Activated CD4-positive, alpha-beta T cell treated with anti-CD3 and anti-CD28 coated beads, Interleukin-2, amount 50 U/mL, for 48 hours (primary cell): ENCODE measurements at regions not wholly inside any gene's neighbourhood (a gene's known extent, or its start where the extent isn't known, plus 50 kb on each side); places are given as distances from the start of the nearest gene placed in this dataset.
A peak's percentile ranks its signal among the peaks of the same experiment; 100 is the strongest.
"Not testable (repeated sequence)": the region's sequence is repeated elsewhere in the genome, so short reads cannot be mapped to it uniquely, and the experiment has no call there.

ENCODE experiments used
- DNase-seq, 2 experiments: peaks; one replicate each; pipeline ENCODE4 v3.0.0-alpha.2; 2020

GRCh38 chr7:10355816-10356215, 617.9 kb upstream of the PHF14 start:
- no peak for DNase-seq

- DNase-seq = no peak
These were observed 613.6 kb upstream of the PHF14 start for GRCh38 chr7:10360050-10360449.

GRCh38 chr7:10401793-10402192, 571.9 kb upstream of the PHF14 start:
- no peak for DNase-seq

DNA sequence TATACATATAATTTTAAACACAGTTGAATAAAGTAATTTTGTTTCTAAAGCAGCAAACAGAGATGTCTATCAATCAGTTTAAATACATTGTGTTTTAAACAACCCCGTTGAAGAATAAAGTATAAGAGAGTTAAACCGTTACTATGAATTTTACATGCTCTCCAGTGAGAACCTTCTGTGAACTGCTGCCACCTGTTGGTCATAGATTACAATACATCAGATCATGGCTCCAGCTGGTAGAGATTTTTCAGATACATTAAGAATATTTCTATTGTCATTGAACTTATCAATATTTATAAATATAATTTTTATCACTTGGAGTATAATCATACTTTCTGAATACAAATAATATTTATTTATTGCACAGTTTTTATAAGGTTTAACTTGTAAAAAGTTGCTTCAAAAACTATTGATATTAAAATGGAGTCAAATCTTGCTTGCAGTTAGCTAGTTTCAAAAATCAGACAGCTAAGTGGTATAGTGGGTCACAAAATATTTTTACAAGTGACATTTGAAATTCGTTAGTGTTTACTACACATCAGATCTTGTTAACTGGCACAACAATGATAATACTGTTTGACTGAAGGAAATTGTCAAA, 561.2 kb upstream of the PHF14 start:
- DNase-seq = peak in 1 of 2 experiments; percentile 8

DNA sequence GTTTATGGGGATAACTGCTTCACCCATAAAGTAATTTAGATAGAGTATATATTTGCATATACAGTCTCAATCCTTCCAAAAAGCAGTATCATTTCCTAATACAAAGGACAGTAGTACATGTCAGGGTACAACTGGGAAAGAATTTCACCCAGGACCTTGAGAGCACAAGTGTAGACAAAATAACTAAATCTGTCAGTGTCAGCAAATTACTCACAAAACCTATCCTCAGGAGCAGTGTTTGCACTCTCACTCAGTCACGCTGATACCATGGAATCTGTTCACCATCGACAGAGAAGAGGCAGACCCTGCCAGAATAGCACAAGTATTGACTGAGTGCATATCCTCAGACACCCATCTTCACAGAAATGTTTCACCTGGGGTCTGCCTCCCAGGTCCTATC, 554.7 kb upstream of the PHF14 start:
- DNase-seq = no peak

DNA sequence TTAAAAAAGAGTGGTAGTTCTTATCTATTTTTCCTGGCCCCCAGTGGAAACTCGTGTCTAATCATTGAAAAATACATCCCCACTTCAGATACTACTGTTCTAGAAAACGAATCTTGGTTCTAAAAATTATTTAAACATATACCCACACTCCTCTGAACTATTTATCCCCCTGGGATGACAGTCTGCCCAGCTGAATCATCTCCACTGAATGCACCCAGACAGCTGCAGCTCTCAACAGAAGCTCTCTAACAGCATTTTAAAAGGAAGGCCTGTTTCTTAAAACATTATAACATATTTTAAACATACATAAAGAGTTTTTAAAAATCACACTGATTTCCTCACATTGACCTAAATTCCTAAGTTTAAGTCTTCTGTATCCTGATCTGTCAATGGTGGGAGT, 544.6 kb upstream of the PHF14 start:
- DNase-seq = no peak

GRCh38 chr7:10429511-10429910, 544.2 kb upstream of the PHF14 start:
- no peak for DNase-seq

- DNase-seq = no peak
These were observed 537.4 kb upstream of the PHF14 start for GRCh38 chr7:10436302-10436701.

DNA sequence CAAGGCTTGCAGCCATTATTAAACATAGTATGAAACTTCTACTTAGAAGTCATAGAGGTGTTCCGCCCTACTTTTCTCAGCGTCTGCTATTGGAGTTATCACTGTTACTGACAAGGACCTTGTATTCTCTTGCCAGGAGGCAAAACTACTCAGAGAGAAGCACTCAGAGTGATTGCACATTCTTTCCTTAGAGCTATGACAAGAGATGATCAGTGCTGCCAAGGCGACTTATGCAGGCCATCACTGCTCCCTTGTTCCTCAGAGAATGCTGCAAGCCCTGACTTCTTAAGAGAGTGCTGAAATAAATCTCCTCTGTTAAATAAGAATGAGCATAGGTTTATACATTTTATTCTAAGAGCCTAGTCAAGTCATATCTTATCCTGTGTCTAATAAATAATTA, 534.6 kb upstream of the PHF14 start:
- no peak for DNase-seq

DNA sequence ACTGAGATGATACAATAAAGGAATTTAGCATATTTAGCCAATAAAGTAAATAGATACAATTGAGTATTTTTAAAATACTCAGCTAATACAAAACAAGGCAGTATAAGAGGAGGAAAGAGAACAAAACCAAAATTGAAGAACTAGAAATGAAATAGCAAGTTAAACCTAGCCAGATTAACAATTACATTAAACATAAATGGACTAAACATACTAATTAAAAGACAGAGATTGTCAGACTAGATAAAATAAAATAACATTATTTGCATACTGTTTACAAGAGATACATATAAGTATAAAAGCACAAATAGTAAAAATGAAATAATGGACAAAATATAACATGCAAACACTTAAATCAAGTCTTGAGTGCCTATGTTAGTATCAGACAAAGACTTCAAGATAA, 517.7 kb upstream of the PHF14 start:
- DNase-seq = no peak

DNA sequence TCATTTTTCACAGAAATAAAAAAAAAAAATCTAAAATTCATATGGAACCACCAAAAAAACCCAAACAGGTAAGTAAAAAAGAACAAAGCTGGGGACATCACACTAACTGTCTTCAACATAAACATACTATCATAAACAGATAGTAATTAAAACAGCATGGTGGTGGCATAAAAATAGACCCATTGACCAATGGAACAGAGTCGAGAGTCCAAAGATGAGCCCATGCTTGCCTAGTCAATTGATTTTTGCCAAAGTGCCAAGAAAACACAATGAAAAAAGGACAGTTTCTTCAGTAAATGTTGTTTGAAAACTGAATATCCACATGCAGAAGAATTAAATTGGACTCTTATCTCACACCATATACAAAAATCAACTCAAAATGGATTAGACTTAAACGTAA, 513.2 kb upstream of the PHF14 start:
- DNase-seq = no peak

DNA sequence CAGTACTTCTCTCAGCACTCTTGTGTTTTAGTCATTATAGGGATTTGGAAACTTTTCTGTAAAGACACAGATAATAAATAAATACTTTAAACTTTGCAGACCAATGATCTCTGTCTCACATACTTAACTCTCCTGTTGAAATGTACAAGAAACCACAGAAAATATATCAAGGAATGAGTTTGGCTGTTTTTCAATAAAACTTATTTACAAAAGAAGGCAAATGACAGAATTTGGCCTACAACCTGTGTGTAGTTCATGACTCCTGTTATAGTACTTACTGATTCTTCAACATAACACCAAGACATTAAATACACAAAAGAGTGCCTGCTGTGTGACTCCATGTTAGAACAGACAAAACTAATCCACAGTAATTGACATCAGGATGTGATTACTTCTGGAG, 510.0 kb upstream of the PHF14 start:
- DNase-seq = no peak

- not testable (repeated sequence) for DNase-seq
These were observed 508.1 kb upstream of the PHF14 start for GRCh38 chr7:10465536-10465935.

- DNase-seq = no peak
These were observed 504.8 kb upstream of the PHF14 start for GRCh38 chr7:10468908-10469307.

DNA sequence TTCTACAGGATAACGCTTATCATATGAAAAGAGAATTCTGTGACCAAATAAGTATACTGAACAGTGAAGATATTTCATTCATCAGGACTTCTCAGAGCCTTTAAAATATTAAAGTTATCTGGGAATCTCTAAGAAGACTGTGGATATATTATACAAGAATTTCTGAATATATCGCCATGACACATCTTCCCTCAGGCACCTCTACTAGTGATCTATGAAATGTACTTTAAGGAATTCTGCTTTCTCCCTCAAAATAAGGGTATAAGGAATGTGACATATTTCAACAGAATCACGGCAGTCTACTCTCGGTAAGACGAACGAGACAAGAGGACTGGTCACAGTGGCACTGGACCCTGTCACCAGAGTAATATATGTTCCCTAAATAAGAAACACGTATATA, 504.2 kb upstream of the PHF14 start:
- no peak for DNase-seq

DNA sequence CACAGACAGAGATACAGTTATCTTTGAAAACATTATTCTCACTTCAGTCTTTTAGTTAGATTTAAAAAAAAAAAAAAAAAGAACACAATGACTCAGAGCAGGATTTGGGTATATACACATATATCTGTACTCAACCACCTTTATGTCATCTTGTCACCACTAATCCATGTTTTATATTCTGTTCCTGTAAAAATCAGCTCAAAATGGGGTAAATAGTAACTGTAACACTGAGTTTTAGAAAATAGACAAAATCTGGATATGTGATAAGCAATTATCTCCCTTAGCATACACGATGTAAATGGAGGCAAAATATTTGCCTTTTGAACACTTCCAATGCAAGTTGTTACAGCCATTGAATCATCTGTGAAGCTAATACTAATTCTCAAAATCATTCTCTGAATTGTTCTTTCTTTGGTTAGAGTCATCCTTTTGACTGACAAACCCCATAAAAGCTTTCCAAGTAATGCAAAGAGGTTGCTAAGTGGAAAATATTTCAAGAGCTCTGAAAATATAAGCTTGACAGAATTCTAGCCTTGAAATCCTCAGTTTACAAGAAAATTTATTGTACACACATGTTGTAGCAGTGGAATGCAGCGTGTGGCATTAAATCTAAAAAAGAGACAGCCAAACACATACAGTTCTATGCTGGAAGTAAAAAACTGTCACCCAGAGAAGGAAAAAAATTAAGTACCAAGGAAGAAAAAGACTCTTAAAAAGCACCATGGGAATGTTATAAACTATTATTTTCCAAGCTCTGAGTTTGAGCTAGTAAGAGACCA, 502.2 kb upstream of the PHF14 start:
- no peak for DNase-seq

- DNase-seq = no peak
These were observed 501.6 kb upstream of the PHF14 start for GRCh38 chr7:10472115-10472514.

- no peak for DNase-seq
These were observed 500.1 kb upstream of the PHF14 start for GRCh38 chr7:10473569-10473968.

DNA sequence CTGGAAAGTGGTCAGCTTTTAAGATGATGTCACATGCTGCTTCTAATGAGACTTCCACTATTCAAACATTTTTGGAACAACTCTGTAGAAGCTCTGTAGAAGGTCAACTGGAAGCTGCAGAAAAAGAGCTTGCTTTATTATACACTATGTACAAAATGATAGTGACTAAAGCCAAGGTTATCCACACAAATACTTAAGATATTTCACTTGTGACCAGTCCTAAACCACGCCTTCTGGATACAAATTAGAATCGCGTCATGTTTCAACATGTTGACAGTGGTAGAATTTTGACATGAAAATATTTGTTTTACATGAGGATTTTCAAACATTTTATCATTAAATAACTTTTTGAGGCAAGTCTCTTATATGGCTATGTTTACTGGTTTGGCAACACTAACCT, 499.6 kb upstream of the PHF14 start:
- no peak for DNase-seq

- DNase-seq = no peak
These were observed 497.6 kb upstream of the PHF14 start for GRCh38 chr7:10475940-10476641.

GRCh38 chr7:10476642-10477041, 497.0 kb upstream of the PHF14 start:
- DNase-seq = no peak

DNA sequence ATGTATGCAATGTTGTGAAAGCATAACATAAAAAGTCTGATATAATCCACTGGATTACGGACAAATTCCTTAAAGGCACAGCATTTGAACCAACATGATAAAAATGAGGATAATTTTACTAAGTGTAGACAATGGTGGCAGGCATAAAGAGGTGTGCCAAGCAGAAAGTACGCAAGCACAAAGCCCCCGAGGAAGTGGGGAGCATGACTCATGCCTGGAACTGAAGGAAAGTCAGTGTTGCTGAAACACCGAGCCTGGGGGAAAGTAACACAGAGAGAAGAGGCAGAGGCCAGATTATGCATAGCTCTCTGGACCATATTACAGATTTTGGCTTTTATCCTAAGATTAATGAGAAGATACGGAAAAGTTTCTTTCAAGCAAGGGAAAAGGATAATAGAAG, 490.0 kb upstream of the PHF14 start:
- DNase-seq = no peak

DNA sequence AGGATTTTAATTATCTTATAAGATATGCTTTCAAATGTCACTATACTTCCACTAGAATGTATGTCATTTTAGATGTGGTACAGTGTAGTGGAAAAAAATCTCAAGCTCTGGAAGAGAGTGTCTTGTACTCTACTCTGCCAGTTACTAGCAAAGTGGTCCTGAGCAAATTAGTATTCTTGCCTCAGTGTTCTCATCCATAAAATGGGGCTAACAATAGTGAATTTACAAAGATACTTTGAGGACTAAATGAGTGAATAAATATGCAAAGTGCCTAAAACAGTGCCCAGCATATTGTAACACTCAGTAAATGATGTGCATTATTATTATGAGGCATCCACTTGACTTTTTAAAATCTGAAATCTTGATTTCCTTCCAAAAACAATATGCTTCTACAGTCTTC, 488.9 kb upstream of the PHF14 start:
- no peak for DNase-seq

- DNase-seq = not testable (repeated sequence)
These were observed 472.3 kb upstream of the PHF14 start for GRCh38 chr7:10501206-10501884.
